ENCODE measurements at regions not wholly inside any gene's neighbourhood (a gene's known extent, or its start where the extent isn't known, plus 50 kb on each side); places are given as distances from the start of the nearest gene placed in this dataset.

GRCh38 chr12:116644806-116645205 lies 85.6 kb downstream of the MAP1LC3B2 start:
- no peak for TF ChIP-seq EZH2 (IDR thresholded peaks at IDR 0.05; ENCODE audit: low read length)
- TF ChIP-seq CTCF (optimal IDR thresholded peaks at IDR 0.05 in 1 of 3, IDR thresholded peaks at IDR 0.05 in 1 of 3, conservative IDR thresholded peaks at IDR 0.05 in 1 of 3; ENCODE audit: extremely low read depth in 1 of 3, insufficient read depth in 2 of 3, low read length in 3 of 3) = no peak
- dilution Hi-C loops (cut with MboI; ENCODE audit: extremely low pct_ligation_motif_present, low sequenced_read_pairs) = no loop called here
- no peak for FAIRE-seq

GRCh38 chr12:116642683-116643082 lies 83.5 kb downstream of the MAP1LC3B2 start:
- TF ChIP-seq EZH2 (IDR thresholded peaks at IDR 0.05; ENCODE audit: low read length) (no peak), CTCF (optimal IDR thresholded peaks at IDR 0.05 in 1 of 3, IDR thresholded peaks at IDR 0.05 in 1 of 3, conservative IDR thresholded peaks at IDR 0.05 in 1 of 3; ENCODE audit: extremely low read depth in 1 of 3, insufficient read depth in 2 of 3, low read length in 3 of 3) (no peak)
- Histone ChIP-seq H3K36me3 (ENCODE audit: control insufficient read depth in 2 of 2, extremely low read depth in 1 of 2, insufficient read depth in 2 of 2, low read length in 2 of 2) (no peaks in the 10 kb centered on the region), H3K4me2 (ENCODE audit: control insufficient read depth, extremely low read depth, insufficient read depth, low read depth, low read length) (no peak overlapping the region), H3K27me3 (ENCODE audit: control insufficient read depth, extremely low read depth, insufficient read depth, low read length) (peaks cover 5% of the 10 kb centered on the region), H3K4me3 (ENCODE audit: control insufficient read depth in 2 of 3, extremely low read depth in 1 of 3, insufficient read depth in 2 of 3, low read depth in 1 of 3, low read length in 3 of 3) (no peak overlapping the region), H2AFZ (ENCODE audit: control insufficient read depth, low read length) (no peak overlapping the region), H3K27ac (ENCODE audit: control insufficient read depth, insufficient read depth, low read length) (no peak overlapping the region), H3K9me1 (ENCODE audit: control insufficient read depth, extremely low read depth, insufficient read depth, low read length) (no peaks in the 10 kb centered on the region), H3K4me1 (ENCODE audit: control insufficient read depth, extremely low read depth, insufficient read depth, low read length) (no peaks in the 10 kb centered on the region), H3K79me2 (ENCODE audit: control insufficient read depth, insufficient read depth, low read length) (no peaks in the 10 kb centered on the region), H4K20me1 (ENCODE audit: control insufficient read depth, extremely low read depth, insufficient read depth, low read length) (no peaks in the 10 kb centered on the region), H3K9ac (ENCODE audit: control insufficient read depth, extremely low read depth, insufficient read depth, low read length) (no peak overlapping the region), H3K9me3 (ENCODE audit: control insufficient read depth, low read depth, low read length) (no peaks in the 10 kb centered on the region)
- DNase-seq (ENCODE audit: low read depth, low spot score) = no peak
- dilution Hi-C loops (cut with MboI; ENCODE audit: extremely low pct_ligation_motif_present, low sequenced_read_pairs) = no loop called here
- no peak for FAIRE-seq

More at GRCh38 chr12:116644806-116645205, 85.6 kb downstream of the MAP1LC3B2 start:
- Histone ChIP-seq H3K79me2 (ENCODE audit: control insufficient read depth, insufficient read depth, low read length) (no peaks in the 10 kb centered on the region), H3K36me3 (ENCODE audit: control insufficient read depth in 2 of 2, extremely low read depth in 1 of 2, insufficient read depth in 2 of 2, low read length in 2 of 2) (no peaks in the 10 kb centered on the region), H3K9me3 (ENCODE audit: control insufficient read depth, low read depth, low read length) (no peaks in the 10 kb centered on the region), H3K4me2 (ENCODE audit: control insufficient read depth, extremely low read depth, insufficient read depth, low read depth, low read length) (no peak overlapping the region), H3K9me1 (ENCODE audit: control insufficient read depth, extremely low read depth, insufficient read depth, low read length) (no peaks in the 10 kb centered on the region), H3K4me1 (ENCODE audit: control insufficient read depth, extremely low read depth, insufficient read depth, low read length) (no peaks in the 10 kb centered on the region), H4K20me1 (ENCODE audit: control insufficient read depth, extremely low read depth, insufficient read depth, low read length) (no peaks in the 10 kb centered on the region), H3K27ac (ENCODE audit: control insufficient read depth, insufficient read depth, low read length) (no peak overlapping the region), H2AFZ (ENCODE audit: control insufficient read depth, low read length) (no peak overlapping the region), H3K4me3 (ENCODE audit: control insufficient read depth in 2 of 3, extremely low read depth in 1 of 3, insufficient read depth in 2 of 3, low read depth in 1 of 3, low read length in 3 of 3) (no peak overlapping the region), H3K27me3 (ENCODE audit: control insufficient read depth, extremely low read depth, insufficient read depth, low read length) (peaks cover 5% of the 10 kb centered on the region), H3K9ac (ENCODE audit: control insufficient read depth, extremely low read depth, insufficient read depth, low read length) (no peak overlapping the region)
- DNase-seq (ENCODE audit: low read depth, low spot score) = no peak

Data from keratinocyte (primary cell).